GM19468 (cell line): ENCODE measurements at regions not wholly inside any gene's neighbourhood (a gene's known extent, or its start where the extent isn't known, plus 50 kb on each side); places are given as distances from the start of the nearest gene placed in this dataset.
"Not testable (repeated sequence)": the region's sequence is repeated elsewhere in the genome, so short reads cannot be mapped to it uniquely, and the experiment has no call there.

Experiments used
- ATAC-seq: cut with Tn5 transposase; IDR thresholded peaks from one replicate; pipeline ENCODE4 v1.9.1; 2021; ENCODE audit warnings: mild to moderate bottlenecking, moderate library complexity, moderate number of reproducible peaks; ENCODE audit not compliant: unreplicated experiment; ENCODE audit errors: extremely low read depth

DNA sequence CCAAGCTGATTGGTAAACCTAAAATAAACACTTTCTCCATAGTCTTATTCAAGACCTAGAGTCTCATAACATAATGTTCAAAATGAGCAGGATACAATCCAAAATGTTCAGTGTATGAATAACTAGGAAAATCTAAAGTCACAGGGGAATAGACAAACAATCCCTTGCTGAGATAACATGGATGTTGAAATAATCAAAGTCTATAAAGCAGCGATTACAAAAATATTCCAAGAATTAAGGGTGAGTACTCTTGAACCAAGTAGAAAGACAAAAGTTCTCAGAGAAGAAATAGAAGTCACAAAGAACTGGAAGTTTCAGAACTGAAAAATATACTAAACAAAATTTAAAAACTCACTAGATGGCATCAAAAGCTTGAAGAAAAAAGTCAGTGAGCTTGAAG is 561.0 kb downstream of the INSC start:
- no peak for ATAC-seq

DNA sequence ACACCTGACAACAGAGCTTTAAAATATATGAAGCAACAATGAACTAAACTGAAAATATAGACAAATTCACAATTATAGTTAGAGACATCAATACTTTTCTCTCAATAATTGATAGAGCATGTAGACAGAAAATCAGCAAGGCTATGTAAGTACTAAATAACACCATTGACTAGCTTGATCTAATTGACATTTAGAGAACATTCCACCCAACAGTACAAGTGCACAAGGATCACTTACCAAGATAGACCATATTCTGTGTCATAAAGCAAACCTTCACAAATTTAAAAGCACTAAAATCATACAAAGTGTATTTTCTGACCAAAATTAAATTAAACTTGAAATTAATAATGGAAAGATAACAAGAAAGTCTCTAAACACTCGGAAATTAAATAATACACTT is 562.5 kb downstream of the INSC start:
- ATAC-seq, result no peak

DNA sequence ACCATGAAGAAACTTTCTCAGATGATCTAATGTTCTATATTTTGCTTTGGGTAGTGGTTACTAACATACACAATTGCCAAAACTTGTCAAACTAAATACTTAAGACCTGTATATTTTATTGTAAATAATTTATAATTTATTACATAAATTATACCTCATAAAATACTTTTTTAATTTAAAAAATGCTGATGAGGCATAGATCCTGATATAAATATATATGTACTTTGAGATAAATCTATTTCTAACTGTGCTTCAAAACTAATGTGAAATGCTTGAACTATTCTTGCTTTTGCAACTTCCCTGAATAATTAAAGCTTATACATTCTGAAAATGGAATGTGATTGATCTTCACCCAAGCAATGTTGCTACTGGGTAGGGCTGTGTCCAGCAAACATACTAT is 568.8 kb downstream of the INSC start:
- no peak for ATAC-seq

DNA sequence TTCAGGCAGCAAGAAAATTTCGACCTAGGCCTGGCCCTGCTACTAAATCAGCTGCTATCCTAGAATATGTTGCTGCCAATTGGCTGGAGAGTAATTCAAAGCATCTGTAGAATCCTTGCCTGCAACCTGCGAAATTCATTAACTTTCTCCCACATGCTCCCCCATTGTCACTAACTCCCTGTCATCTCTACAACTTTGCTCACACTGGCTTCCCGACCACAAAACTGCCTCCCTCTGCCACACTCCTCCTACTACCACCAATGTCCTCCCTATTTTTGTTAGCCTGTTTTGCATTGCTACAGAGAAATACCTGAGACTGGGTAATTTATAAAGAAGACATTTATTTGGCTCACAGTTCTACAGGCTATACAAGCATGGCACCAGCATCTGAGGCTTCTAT is 570.6 kb downstream of the INSC start:
- no peak for ATAC-seq

DNA sequence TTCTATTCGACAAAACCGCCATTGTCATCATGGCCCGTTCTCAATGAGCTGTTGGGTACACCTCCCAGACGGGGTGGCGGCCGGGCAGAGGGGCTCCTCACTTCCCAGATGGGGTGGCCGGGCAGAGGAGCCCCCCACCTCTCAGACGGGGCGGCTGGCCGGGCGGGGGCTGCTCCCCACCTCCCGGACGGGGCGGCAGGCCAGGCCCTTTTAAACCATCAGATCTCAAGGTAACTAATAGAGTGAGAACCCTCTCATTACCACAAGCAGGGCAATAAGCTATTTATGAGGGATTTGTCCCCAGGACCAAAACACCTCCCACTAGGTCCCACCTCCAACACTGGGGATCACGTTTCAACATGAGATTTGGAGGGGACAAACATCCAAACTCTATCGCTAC is 571.5 kb downstream of the INSC start:
- not testable (repeated sequence) for ATAC-seq

DNA sequence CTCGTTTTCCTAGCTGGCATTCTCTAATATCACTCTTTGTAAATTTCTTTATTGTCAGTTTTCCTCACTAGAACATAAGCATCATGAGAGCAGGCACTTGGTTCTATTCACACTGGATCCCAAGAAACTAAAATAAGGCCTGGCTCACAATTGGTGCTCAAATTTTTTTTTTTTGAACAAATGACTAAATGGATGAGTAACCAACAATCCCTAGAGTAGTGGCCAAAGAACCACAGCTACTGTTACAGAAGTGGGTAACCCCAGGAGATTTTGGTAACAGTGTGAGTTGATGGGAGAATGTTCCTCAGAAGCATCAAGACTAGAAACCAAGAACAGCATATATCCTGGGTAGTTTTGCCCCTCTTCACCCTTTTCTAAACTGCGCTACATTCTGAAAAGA is 572.6 kb downstream of the INSC start:
- no peak for ATAC-seq

DNA sequence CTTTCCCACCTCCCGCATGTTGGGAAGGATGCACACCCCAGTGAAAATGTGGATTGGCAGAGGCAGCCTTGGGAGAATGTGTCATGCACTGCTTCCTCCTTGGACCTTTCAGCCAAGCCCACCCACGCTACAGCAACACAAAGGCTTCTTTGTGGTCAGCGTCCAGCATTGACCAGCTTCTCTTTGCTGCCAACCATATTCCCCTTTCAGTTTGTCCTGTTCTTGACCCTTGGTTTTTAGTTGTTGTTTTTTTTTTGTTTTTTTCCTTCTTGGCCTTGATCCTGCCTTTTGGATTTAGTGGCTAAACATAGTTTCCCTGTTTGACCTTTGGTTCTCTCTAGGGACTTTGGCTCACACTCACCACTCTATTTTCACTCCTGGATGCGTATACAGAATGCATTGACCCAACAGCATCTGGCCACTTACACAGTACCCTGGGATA is 573.6 kb downstream of the INSC start:
- no peak for ATAC-seq

DNA sequence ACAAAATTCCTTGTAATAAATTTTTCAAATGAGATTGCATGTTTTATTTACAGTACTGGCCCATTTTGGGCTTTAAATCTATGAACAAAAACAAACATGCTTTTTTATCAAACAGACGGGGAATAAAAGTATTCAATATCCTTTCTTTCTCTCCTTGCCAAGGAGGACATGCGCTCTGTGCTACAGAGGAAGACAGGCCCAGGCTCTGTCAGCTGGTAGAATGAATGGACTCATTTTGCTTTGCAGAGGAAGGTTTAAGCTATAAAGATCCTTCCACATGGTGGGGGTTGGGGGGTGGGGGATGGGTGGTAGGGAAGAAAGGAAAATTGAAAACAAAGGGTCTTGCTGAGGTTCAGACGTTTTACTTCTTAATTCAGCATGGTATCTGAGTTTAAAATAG is 575.6 kb downstream of the INSC start:
- ATAC-seq, result no peak

DNA sequence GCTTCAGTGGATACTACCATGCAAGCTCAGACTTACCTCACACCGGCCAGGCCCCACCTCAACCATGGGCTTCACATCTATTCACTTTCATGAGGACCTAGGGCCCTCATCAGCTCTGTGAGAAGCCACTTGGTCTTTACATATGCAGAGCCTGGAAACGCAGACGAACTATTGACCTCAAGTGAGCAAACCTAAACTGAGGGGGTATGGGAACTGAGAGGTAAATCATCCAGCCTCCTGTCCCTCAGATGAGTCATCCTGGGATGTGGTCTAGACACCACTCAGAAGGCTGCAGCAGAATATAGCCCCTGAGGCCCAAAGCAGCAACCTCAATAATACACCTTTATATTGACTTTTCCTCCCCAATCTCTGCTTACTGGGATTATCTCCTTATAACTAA is 578.0 kb downstream of the INSC start:
- no peak for ATAC-seq

DNA sequence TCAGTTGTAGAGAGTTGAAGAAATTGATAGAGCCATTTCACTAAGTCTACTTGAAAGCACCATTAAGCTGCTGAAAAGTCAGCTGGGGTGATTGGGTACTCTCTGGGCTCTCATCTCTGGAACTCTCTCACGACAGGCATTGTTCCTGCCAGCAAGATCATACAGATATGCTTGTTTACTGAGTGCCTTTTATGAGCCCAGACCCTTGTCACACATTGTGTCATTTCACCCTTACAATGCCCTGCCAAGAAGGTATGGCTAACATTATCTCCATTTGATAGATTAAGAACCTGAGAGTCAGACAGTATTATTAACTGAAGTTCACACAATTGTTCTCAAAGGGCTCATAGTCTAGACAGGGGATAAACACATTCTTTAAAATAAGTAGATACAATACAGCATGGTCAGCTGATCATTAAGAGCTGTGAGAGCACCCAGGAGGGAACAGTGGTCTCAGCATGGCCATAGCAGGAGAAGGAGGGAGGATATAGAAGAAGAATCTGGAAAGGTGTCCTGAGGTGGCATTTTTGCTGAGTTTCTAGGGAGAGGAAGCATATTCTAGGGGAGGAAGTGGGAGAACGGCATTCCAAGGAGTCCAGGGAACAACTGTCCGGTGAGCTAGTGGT is 580.5 kb downstream of the INSC start:
- ATAC-seq, result no peak

DNA sequence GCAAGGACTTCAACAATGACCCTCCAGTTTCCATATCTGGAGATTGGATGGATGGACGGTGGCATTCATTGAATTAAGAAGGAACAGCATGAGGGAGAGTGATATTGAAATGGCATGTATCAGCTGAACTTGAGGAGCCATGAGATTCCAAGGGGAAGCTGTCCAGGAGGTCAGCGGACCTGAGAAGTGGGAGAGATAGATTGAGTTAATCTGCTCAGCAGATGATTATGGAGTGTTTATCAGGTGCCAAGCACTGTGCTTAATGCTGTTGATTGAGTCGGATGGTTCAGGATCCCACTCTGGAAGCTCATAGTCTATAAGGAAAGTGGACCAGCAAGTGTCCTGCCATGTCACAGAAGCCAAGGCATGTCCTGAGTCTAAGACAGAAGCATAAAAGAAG is 581.3 kb downstream of the INSC start:
- no peak for ATAC-seq

DNA sequence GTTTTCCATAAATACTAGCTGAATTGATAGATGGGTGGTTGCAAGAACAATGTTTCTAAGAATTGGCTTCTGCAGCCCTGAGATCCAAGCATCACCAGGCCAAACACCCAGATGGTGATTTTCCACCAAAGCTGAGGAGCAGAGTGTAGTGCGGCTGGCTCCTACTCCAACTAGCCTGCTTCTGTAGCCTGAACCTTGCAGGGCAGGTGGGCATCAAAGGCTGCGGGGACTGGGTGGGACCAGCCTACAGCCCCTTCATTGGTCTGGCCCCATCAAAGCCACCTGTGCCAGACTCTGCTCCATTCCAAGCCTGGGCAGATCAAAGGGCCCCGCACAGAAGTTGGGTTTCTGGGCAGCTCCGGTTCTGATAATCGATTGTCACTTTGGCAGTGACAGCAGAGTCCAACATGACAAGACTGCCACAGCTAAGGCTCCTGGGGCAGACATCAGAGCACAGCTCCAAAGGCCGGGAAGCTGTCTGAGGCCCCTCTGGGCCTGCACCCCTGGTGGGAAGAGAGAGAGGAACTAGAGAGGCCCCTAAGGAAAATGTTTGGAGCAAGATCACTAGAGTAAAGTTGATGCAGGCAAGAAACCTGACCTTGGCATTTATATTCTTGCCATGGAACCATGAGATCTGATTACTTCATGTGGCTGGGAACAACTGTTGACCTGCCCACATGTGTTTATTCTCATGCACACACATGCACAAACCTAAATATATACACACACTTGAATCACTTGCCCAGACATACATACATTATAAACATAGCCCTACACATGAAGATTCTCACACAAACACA is 582.9 kb downstream of the INSC start:
- no peak for ATAC-seq

DNA sequence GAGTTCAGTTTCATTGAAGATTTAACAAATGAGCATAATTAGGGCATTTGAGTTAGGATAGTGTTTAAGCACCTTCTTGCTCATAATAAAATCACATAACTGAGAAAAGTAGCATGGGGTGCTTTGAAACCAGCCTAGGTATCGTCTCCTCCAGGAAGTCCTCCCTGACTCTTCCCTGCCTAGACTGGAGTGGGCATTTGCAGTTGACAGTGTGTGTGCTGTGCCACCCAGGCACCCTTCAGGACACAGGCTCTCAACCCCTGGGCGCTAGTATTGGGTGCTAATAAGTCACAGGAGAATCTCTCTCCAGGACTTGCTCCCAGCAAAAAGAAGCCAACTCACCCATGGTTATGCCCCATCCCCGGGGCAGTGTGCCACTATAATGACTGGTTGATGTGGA is 584.1 kb downstream of the INSC start:
- ATAC-seq, result no peak

DNA sequence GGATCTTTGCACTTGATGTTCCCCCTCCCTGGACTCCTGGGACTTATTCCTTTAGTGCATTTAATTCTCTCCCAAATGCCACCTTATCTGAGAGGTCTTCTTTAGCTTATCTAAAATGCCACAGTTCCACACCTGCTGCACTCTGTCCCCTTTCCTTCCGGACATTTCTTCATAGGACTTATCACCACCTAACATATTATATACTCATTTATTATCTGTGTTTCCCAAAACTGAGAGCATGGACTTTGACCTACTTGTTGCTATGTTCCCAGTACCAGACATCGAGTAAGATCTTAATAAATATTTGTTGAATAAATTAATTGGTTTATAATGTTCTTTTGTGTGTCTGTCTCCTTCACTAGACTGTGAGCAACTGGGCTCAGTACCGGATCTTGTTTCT is 585.3 kb downstream of the INSC start:
- no peak for ATAC-seq

DNA sequence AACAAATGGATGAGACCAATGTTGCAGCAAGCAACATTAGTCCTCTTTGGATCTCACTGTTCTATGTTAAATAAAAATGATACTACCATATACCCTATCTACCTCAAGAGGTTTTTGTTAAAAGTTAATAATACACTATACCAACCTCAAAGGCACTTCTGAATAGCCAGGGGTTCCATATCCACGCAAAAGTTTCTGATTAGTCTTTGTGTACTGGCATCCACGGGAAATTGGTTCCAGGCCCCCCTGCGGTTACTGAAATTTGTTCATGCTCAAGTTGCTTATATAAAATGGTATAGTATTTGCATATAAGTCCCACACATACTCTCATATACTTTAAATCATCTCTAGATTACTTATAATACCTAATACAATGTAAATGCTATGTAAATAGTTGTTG is 585.7 kb downstream of the INSC start:
- ATAC-seq, result no peak

DNA sequence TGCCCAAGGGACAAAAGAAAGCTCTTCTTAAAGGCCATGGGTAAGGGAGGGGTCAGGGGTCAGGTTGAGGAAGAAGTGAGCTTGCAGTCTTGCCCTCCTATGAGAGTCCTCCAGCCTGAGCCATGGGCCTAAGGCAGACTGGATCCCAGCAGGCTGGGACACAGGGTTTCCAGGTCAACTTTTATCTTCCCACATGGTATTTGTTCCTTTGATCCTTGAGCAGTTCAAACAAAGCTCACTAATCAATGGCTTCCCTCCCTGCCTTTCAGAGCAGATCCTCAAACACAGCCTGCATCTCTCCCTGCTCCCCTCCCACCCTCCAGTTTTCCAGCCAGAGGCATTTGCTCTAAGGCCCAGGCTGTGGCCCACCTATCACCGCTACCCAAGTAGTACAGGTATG is 589.3 kb downstream of the INSC start:
- ATAC-seq, result no peak

DNA sequence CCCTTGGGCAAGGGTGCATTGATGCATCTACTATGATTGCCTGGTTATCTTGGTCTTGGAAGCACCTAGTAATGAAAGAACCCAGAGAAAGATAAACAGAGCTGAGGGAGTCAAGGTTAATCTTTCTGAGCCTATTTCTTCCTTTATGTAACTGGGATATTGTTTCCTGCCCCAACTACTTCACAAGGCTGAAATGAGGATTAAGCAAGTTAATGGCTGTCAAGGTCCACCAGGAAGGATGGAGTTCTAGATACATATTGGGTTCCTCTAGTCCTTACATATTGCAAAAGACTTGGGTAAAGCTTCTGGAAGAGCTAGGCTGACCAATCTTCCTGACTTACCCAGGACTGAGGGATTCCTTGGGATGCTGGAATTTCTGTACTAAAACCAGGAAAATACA is 589.8 kb downstream of the INSC start:
- no peak for ATAC-seq

DNA sequence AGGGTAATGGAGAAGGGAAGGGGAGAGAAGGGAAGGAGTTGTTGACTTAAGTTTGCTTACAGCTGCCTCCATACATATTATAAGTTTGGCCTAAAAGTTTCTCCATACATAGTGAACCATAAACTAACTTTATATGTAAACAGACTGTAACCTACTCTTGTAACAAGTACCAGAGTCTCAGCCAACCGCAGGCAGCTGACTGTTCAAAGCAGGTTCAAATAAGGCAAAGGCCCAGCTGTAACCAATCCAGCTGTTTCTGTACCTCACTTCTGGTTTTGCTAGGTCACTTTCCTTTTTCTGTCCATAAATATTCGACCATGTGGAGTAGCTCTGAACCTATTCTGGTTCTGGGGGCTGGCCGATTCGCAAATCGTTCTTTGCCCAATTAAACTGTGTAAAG is 591.2 kb downstream of the INSC start:
- ATAC-seq, result no peak

DNA sequence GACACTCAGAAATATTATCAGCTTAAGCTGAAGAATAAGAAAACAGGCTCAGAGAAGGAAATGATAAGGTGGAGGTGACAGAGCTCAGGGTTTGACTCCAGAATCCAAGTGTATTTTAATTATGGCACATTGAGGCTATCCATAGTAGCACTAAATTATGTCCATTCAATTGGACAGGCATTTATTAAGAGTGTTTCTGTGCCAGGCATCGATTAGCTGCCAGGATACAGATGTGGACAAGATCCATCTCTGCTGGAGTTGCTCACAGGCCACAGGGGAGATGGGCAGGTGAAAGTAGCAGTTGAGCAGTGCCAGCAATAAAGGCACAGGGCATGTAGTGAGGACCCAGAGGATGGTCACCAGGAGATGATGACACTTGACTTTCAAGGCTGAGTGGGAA is 592.5 kb downstream of the INSC start:
- no peak for ATAC-seq

DNA sequence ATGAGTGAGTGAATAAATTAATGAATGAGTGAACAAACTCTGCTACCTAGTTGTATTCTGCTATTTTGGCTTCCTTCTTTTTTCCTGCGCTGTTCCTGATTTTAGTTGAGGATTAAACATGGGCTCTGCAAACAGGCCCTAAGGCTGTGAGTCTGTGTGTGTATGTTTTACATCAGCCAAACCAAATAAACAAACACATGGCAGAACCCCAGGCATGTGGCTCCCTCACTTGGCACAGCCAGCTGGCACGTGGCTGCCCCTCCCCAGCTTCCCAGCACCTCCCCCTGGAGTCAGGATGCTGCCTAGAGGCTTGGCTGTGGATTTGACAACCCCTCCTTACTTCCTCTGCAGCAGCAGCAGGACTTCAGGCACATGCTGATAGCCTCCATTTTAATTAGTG is 593.2 kb downstream of the INSC start:
- no peak for ATAC-seq

DNA sequence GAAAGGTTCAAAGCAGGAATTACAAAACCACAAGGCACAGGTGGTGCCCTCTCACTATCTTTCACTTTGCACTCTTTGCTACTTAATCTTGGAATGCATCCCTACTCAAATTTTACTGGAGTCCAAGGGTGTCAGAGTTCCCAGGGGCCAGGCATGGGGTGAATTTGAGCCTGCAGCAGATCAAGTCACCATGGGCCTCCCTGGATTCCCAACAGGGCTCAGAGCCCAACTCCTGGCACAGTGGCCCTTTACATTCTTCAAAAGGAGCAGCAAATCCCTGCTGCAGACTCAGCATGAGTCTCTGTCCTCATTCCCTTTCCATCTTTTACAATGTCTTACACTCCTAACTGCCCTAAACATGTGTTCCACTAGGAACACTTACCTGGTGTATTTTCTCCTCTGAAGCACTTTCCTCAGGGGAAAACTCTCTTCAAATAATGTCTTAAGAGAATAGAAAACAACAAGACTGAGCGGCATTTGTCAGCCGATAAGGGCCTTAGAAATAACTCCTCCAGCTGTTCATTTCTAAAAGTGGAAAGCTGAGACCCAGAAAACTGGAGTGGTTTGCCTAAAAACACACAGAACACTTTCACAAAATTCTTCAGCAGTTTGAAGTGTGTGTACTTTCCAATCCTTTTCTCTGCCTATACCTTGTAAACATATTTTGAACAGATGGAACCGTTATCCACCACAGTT is 596.0 kb downstream of the INSC start:
- no peak for ATAC-seq
